HG03469 (cell line): ENCODE measurements at regions not wholly inside any gene's neighbourhood (a gene's known extent, or its start where the extent isn't known, plus 50 kb on each side); places are given as distances from the start of the nearest gene placed in this dataset.

Experiments used
- ATAC-seq: cut with Tn5 transposase; IDR thresholded peaks from one replicate; pipeline ENCODE4 v1.9.1; 2021; ENCODE audit warnings: mild to moderate bottlenecking, moderate library complexity, moderate number of reproducible peaks; ENCODE audit not compliant: unreplicated experiment

GRCh38 chr4:28117084-28117682 lies 1256.5 kb downstream of the STIM2 start:
- ATAC-seq, result no peak

DNA sequence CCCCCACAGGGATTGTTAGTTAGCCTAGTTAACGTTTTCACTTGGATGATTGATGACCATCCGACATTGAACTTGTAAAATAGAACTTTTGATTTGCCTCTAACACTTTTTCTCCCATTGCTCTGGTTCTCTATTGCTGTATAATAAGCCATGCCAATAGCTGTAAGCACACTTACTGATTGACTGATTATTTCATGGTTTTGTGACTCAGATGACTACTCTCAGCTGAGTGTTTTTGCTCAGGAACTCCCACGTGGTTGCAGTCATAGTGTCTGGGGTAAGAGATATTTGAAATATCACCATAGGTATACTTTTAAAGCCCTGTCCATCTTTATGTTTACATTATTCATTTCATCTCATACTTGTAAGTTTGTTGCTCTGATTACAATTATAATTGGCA lies 1285.5 kb downstream of the STIM2 start:
- ATAC-seq, result no peak

GRCh38 chr4:28148221-28148620 lies 1287.6 kb downstream of the STIM2 start:
- no peak for ATAC-seq

- no peak for ATAC-seq
Observed at GRCh38 chr4:28149762-28150161, 1289.1 kb downstream of the STIM2 start.

GRCh38 chr4:28151314-28151713 lies 1290.7 kb downstream of the STIM2 start:
- ATAC-seq, result no peak

- ATAC-seq, result no peak
Observed at GRCh38 chr4:28167411-28167810, 1306.8 kb downstream of the STIM2 start.

DNA sequence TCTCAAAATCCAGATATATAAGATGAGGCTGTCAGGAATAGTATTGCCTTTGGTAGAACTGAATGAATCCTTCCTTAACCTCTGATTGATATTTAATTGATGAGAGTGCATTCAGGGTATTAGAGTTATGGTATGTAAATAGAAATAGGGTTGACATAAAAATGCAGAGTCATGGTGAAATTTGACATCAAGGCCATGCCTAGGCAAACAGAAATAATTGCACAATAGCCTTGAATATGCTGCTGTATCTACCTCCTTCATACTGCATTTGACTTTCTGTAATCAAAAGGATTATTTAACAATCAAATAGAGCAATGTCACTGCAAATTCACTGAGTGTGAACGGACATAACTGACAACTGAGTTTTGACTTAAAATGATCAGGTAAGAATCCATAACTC lies 1316.3 kb downstream of the STIM2 start:
- ATAC-seq, result no peak

GRCh38 chr4:28177641-28178040 lies 1317.0 kb downstream of the STIM2 start:
- ATAC-seq, result no peak

DNA sequence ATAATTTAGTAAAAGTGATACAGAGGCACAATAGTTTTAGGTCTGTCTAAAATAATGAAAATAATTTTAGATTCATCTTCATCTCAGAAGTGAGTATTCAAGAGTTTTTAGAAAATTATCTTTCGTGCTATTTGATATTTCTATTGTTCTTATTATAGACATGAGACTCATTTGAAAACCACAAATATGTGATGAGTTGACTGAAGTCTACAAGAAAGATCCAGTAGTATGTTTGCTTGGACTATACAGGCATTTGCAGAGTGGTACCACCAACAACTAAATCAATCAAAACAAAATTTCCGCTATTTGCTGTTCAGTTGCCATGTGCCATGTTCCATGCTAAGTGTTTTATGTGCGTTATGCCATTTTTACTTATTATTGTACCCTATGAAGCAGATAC lies 1318.5 kb downstream of the STIM2 start:
- no peak for ATAC-seq

DNA sequence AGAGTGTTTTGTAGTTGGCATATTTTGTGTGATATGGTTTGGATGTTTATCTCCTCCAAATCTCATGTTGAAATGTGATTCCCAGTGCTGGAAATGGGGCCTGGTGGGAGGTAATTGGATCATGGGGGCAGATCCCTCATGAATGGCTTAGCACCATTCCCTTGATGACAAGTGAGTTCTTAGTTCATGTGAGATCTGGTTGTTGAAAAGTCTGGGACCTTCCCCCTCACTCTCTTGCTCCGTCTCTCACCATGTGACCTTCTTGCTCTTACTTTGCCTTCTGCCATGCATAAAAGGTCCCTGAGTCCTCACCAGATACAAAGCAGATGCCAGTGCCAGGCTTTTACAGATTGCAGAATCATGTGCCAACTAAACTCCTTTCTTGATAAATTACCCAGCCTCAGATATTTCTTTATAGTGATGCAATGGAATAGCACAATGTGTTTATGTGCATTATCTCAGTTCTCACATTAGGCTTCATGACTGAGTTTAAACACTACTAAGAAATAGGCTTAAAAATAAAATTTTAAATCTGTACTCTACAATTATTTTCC lies 1348.8 kb downstream of the STIM2 start:
- ATAC-seq, result no peak

DNA sequence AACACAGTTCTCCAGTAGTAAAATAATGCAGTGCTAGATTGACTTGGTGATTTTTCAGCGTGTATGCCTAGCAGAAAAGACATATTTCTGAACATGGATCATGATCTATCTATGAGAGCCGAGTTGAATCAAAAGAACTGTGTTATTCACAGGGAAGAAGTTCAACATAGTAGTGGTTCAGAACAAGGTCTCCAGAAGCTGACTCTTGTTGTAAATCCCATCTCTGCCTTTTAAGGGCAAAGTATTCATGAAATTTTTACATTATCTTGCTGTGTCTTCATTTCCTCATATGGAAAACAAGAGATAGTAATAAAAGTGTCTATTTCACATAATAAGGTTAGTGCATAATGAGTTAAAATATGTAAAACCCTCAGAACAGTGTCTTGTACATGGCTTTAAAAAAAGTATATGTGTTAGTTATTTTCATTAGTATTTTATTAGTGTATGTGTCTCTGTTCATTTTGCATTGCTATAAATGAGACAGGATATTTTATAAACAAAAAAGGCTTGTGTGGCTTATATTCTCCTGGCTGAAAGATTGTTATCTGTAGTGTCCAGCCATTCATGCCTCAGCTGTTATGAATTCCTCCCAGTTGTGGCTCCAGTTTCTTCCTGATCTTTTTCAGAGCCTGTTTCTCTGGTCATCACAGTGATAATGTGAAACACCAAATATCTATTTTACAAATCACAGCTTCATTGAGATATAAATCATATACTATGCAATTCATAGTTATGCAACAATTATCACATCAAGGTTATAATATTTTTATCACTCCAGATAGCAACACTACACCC lies 1351.2 kb downstream of the STIM2 start:
- ATAC-seq, result no peak

DNA sequence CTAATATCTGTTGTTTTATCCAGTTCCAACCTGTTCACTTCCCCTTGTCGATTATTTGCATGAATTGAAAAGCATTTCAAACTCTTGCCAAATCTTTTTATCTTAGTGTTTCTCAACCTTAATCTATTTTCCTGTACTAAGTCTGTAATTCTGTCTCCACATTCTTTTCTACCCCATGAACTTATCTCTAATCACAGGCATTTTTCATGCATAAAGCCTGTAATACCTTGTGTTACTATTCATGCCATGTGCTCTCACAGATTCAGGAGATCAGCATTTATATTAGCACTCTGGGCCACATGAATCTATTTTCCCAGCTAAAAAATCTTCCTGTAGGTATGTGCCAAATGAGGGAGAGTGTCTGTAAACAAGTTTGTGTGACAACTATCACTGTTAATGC lies 1360.9 kb downstream of the STIM2 start:
- ATAC-seq, result no peak

DNA sequence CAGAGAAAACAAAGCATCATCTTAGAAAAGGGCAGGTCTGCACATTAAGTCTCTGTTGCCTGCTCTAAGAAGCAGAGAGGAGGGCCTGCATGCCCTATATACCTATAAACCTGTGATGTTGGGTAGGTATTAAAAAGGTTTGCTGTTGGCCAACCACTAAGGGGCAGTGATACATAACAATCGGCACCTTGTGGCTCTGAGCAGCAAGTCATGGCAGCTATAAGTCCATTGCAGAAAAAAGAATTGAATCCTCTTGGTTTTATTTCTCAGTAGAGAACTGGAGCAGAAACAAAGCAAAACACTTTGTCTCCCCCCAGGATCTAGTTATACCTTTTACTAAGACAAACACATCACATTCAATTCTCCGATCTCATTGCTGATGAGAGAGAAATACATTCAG lies 1364.4 kb downstream of the STIM2 start:
- ATAC-seq, result no peak

DNA sequence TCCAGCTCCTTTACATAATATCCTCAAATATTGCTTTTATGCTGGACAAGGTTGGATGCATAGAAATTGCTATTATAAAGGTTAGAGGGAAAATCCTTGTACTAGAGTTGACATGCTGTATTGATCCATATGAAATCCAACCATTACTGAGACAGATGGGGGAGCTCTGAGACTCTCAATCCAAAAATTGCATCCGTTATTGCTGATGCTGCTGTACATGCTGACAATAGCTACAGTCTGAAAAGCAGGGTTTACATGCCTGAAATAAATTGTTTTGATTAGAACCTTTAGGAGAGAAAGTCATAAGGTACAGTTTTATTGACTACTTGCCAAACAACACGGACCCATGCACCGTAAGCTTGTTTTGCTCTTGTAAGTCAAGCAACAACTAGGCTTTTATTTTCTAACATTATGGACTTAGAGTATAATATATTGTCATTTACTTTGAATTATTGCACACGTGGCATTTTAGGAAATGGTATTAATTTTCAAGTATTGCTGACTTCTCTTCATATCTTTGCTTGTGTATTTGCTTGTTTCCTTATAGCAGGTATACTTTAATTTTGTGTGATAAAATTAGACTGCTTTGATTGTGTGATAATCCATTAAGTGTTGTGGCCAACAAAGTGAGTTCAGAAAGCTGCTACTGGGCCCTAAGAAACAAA lies 1365.2 kb downstream of the STIM2 start:
- ATAC-seq, result no peak

DNA sequence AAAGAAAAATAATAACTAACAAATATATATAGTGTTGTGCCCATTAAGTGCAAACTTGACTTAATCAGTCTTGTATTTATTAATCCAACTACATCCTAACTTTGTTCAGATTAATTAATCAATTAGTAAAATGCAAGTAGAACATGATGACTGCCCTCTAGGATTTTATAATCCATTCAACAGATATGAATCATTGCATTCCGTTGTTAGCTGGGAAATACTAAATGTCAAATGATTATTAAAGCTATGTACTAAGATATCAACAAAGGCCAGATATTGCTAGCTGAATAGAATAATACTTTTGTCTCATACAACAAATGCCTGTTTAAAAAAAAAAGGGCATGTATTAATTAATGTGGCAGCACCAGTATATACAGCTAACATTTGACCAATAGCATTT lies 1366.3 kb downstream of the STIM2 start:
- no peak for ATAC-seq

- ATAC-seq, result no peak
Observed at GRCh38 chr4:28227764-28228163, 1367.1 kb downstream of the STIM2 start.

DNA sequence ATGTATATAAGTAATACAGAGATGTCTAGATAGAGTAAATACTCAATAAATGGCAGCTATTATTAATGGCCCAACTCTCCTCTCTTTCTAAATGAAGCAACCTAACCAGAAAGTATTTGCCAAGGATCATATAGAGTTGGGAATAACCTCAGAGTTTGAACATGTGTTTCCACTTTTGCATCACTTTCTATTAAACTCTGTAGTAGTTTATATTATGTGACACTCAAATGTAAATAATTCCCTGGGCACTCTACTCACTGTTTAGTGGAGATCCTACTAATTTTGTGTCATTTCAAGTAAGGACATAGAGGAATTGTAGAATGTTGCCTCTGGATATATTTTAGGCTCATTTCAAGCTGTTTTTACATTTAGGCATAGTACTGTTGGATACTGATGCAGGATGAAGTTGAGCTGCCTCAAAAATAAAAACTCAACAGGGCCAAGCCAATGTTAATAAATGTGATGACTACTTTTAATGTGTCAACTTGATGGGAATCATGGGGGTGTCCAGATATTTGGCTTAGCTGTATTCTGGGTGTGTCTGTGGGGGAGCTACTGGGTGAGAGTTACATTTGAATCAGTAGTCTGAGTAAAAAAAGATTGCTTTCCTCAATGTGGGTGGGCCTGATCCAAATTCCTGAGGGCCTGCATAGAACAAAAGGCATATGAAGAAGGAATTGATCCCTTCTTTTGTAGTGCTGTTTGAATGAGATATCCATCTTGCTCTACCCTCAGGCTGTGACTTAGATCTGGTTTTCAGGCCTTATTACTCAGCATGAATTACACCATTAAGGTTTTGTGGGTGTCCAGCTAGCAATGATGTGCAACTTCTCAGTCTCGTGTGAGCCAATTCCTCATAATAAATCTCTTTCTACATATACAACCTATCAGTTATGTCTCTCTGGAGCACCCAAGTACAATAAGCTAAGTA lies 1368.2 kb downstream of the STIM2 start:
- ATAC-seq, result no peak

DNA sequence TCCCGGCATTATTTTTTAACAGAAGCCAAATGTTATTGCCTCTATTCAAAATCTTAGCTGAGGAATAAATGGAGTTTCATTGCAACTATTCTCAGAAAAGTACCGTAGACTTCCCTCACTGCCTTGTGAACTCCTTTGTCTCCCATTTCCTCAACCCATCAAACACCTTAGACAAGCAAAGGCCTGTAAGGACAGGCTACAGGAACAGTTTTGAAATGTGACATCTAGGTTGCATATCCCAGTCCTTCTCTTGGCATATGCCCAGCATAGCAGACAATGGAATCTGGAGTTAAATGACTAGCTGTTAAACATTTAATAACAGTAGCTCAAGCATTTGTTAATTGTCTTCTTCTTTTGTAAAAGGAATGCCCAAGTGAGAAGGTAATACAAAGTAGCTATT lies 1371.7 kb downstream of the STIM2 start:
- no peak for ATAC-seq

DNA sequence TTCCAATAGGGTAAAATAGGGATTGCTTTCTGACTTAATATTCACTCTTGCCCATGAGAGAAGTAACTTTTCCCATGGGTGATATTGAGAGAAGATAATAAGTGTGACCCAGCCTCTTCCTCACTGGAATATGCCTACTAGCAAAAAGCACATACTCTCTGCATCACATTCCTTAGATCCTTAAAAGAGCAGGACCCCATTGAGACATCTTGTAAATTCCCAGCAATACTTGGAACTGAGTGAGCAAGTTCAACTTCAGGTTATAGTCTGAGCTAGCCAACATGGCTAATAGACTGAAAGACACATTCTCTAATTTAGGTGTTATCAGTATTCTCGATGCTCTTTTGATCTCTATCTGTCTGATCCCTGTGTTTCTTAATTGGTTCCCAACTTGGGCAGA lies 1372.3 kb downstream of the STIM2 start:
- no peak for ATAC-seq

DNA sequence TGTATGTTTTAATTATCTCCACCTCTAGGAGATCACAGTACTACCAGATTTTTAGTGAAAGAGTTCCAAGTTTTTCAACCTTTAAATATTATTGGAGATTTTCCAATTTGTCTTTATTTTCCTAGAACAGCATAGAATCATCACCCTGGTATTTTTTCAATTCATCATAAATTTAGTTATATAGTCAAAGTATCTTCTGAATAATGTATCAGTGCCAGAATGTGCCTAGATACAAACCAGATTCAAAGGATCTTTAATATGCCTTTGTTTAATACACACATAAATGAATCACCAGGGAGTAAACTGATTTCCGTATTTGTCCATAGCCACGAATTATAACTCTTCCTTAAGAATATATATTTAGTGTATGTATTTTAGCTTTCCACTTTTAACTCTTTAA lies 1373.1 kb downstream of the STIM2 start:
- no peak for ATAC-seq

- ATAC-seq, result no peak
Observed at GRCh38 chr4:28238876-28239275, 1378.2 kb downstream of the STIM2 start.
